IMR-90 (cell line): ENCODE measurements at regions not wholly inside any gene's neighbourhood (a gene's known extent, or its start where the extent isn't known, plus 50 kb on each side); places are given as distances from the start of the nearest gene placed in this dataset.
A peak's percentile ranks its signal among the peaks of the same experiment; 100 is the strongest.

Source experiments
- ATAC-seq: fragments of 200-7000 bp; cut with Tn5 transposase; 2 replicates; pipeline ENCODE4 v1.9.1; 2020; ENCODE audit warnings: low read depth, mild to moderate bottlenecking, moderate library complexity
- BruUV-seq: library from RNA; stranded (reverse); fragments of 400-500 nt; replicated peaks from 2 replicates; lab custom pipeline; 2021; lab: Mats Ljungman, UMichigan
- CTCF ChIA-PET: fragments of 300-600 bp; formaldehyde crosslinking; extraction: SDS; loops from one replicate; lab custom pipeline; 2021; ENCODE audit warnings: antibody characterized with exemption; lab: Yijun Ruan, JAX
- POLR2A ChIA-PET: fragments of 300-600 bp; sonication (Branson Sonifier 250); formaldehyde crosslinking; loops from one replicate; lab custom pipeline; 2022; ENCODE audit warnings: antibody characterized with exemption; ENCODE audit not compliant: unreplicated experiment; lab: Charles Lee
- DNase-seq: peaks from one replicate; pipeline ENCODE4 v3.0.0; 2013
- H2AFZ ChIP-seq: replicated peaks from 2 replicates; pipeline ENCODE3; 2013; ENCODE audit warnings: low read length, mild to moderate bottlenecking; ENCODE audit not compliant: poor library complexity
- H2AK5ac ChIP-seq: 2 replicates; pipeline ENCODE4 v1.6.1; 2013; ENCODE audit warnings: low read depth, low read length, inconsistent platforms
- H2AK9ac ChIP-seq: replicated peaks from 2 replicates; pipeline ENCODE3; 2013; ENCODE audit warnings: mild to moderate bottlenecking, low read depth, low read length, moderate library complexity; ENCODE audit not compliant: poor library complexity
- H2BK120ac ChIP-seq: 2 replicates; pipeline ENCODE4 v1.6.1; 2013; ENCODE audit warnings: low read depth, low read length, inconsistent platforms
- H2BK15ac ChIP-seq: 3 replicates; pipeline ENCODE4 v1.6.1; 2013; ENCODE audit warnings: low read depth, low read length, inconsistent platforms
- H2BK20ac ChIP-seq: 2 replicates; pipeline ENCODE4 v1.6.1; 2013; ENCODE audit warnings: low read depth, mild to moderate bottlenecking, inconsistent platforms, low read length, moderate library complexity
- H2BK5ac ChIP-seq: 2 replicates; pipeline ENCODE4 v1.6.1; 2013; ENCODE audit warnings: mild to moderate bottlenecking, low read depth, low read length, inconsistent platforms; ENCODE audit not compliant: poor library complexity, severe bottlenecking
- H3K14ac ChIP-seq: replicated peaks from 2 replicates; pipeline ENCODE4 v1.6.1; 2013; ENCODE audit warnings: low read depth, low read length, inconsistent platforms
- H3K18ac ChIP-seq: 2 replicates; pipeline ENCODE4 v1.6.1; 2013; ENCODE audit warnings: low read depth, low read length, control low read depth
- H3K23ac ChIP-seq: 2 replicates; pipeline ENCODE4 v1.6.1; 2013; ENCODE audit warnings: low read depth, low read length, inconsistent platforms
- H3K27ac ChIP-seq: 2 replicates; pipeline ENCODE4 v1.5.1; 2013; ENCODE audit warnings: mild to moderate bottlenecking, control low read depth, low read length; ENCODE audit not compliant: insufficient read depth
- H3K27me3 ChIP-seq: 2 replicates; pipeline ENCODE4 v1.6.1; 2013; ENCODE audit warnings: low read length; ENCODE audit not compliant: control insufficient read depth, insufficient read depth
- H3K36me3 ChIP-seq: 2 replicates; pipeline ENCODE4 v1.6.1; 2013; ENCODE audit warnings: low read length, mixed read lengths; ENCODE audit not compliant: control insufficient read depth, insufficient read depth
- H3K4ac ChIP-seq: 2 replicates; pipeline ENCODE4 v1.6.1; 2013; ENCODE audit warnings: low read depth, low read length, inconsistent platforms
- H3K4me1 ChIP-seq: 2 replicates; pipeline ENCODE4 v1.6.1; 2013; ENCODE audit warnings: low read length, mixed read lengths; ENCODE audit not compliant: control insufficient read depth, insufficient read depth
- H3K4me2 ChIP-seq: 2 replicates; pipeline ENCODE4 v1.6.1; 2013; ENCODE audit warnings: low read depth, mild to moderate bottlenecking, control low read depth, low read length, moderate library complexity
- H3K4me3 ChIP-seq: 2 replicates; pipeline ENCODE4 v1.5.1; 2013; ENCODE audit warnings: low read depth, mild to moderate bottlenecking, control low read depth, low read length, moderate library complexity; ENCODE audit not compliant: insufficient read depth
- H3K56ac ChIP-seq: 2 replicates; pipeline ENCODE4 v1.6.1; 2013; ENCODE audit warnings: low read length, inconsistent platforms; ENCODE audit not compliant: insufficient read depth; ENCODE audit errors: extremely low read depth
- H3K79me1 ChIP-seq, 2 experiments: 2 replicates each; pipeline ENCODE4 v1.6.1; 2013; ENCODE audit warnings: low read length in 2 of 2, inconsistent platforms in 1 of 2, low read depth in 1 of 2
- H3K9ac ChIP-seq: 2 replicates; pipeline ENCODE4 v1.6.1; 2013; ENCODE audit warnings: low read depth, low read length, control low read depth
- H3K9me1 ChIP-seq: 2 replicates; pipeline ENCODE4 v1.6.1; 2013; ENCODE audit warnings: low read length, inconsistent platforms; ENCODE audit not compliant: insufficient read depth
- H3K9me3 ChIP-seq: 2 replicates; pipeline ENCODE4 v1.6.1; 2013; ENCODE audit warnings: low read length; ENCODE audit not compliant: control insufficient read depth, insufficient read depth
- H4K20me1 ChIP-seq: 2 replicates; pipeline ENCODE4 v1.6.1; 2013; ENCODE audit warnings: low read length, inconsistent platforms; ENCODE audit not compliant: insufficient read depth
- H4K5ac ChIP-seq: 2 replicates; pipeline ENCODE4 v1.6.1; 2013; ENCODE audit warnings: mild to moderate bottlenecking, low read depth, low read length, control low read depth
- H4K8ac ChIP-seq, 2 experiments: 2 replicates each; pipeline ENCODE4 v1.6.1; 2013; ENCODE audit warnings: low read depth in 2 of 2, low read length in 2 of 2, control low read depth in 1 of 2, inconsistent platforms in 1 of 2
- H4K91ac ChIP-seq: 2 replicates; pipeline ENCODE4 v1.6.1; 2013; ENCODE audit warnings: low read depth, low read length, inconsistent platforms; ENCODE audit not compliant: insufficient read depth
- CEBPB ChIP-seq: IDR thresholded peaks from 2 replicates; pipeline ENCODE4 v1.6.1; 2012; ENCODE audit warnings: low read depth, low read length, improper control_type of control experiment
- CHD1 ChIP-seq: IDR thresholded peaks from 2 replicates; pipeline ENCODE4 v1.6.1; 2012; ENCODE audit warnings: low read depth, low read length, improper control_type of control experiment
- FOS ChIP-seq: fragments of 150-350 bp; IDR thresholded peaks from 2 replicates; pipeline ENCODE4 v1.6.1; 2016; ENCODE audit warnings: low read depth, low read length
- MAFK ChIP-seq: IDR thresholded peaks from 2 replicates; pipeline ENCODE4 v1.6.1; 2012; ENCODE audit warnings: low read depth, low read length, improper control_type of control experiment
- POLR2A ChIP-seq: IDR thresholded peaks from 2 replicates; pipeline ENCODE4 v1.6.1; 2012; ENCODE audit warnings: mild to moderate bottlenecking, low read depth, low read length
- RAD21 ChIP-seq: IDR thresholded peaks from 2 replicates; pipeline ENCODE4 v1.6.1; 2012; ENCODE audit warnings: low read length, improper control_type of control experiment
- WGBS, 2 experiments: methylation state at CpG; one replicate each; pipeline versions ENCODE4 v1.1.5 to v1.1.7; 2013; ENCODE audit warnings: missing lambda C conversion rate in 2 of 2; ENCODE audit not compliant: insufficient read length in 1 of 2; ENCODE audit errors: extremely low coverage in 2 of 2; 5-methylcytosine and 5-hydroxymethylcytosine counted together
- dilution Hi-C: fragments of 300-500 bp; cut with HindIII; formaldehyde crosslinking; loops from one replicate; pipeline ENCODE4 v1.14.3; 2018; ENCODE audit warnings: low sequenced_read_pairs; ENCODE audit not compliant: unreplicated experiment
- in situ Hi-C: fragments of 300-500 bp; cut with MboI; formaldehyde crosslinking; loops from 3 replicates; pipeline ENCODE4 v1.14.3; 2019; ENCODE audit warnings: low sequenced_read_pairs, inconsistent platforms, mixed read lengths
- intact Hi-C: fragments of 100-400 bp; cut with micrococcal nuclease; formaldehyde crosslinking; loops from 2 replicates; pipeline ENCODE4 v1.10.0; 2022
- TF ChIP-seq, protein P1 (sequence below): fragments of 150-350 bp; IDR thresholded peaks from 2 replicates; pipeline ENCODE4 v1.6.1; 2016; ENCODE audit warnings: low read depth, mild to moderate bottlenecking, low read length, moderate library complexity, borderline replicate concordance

DNA sequence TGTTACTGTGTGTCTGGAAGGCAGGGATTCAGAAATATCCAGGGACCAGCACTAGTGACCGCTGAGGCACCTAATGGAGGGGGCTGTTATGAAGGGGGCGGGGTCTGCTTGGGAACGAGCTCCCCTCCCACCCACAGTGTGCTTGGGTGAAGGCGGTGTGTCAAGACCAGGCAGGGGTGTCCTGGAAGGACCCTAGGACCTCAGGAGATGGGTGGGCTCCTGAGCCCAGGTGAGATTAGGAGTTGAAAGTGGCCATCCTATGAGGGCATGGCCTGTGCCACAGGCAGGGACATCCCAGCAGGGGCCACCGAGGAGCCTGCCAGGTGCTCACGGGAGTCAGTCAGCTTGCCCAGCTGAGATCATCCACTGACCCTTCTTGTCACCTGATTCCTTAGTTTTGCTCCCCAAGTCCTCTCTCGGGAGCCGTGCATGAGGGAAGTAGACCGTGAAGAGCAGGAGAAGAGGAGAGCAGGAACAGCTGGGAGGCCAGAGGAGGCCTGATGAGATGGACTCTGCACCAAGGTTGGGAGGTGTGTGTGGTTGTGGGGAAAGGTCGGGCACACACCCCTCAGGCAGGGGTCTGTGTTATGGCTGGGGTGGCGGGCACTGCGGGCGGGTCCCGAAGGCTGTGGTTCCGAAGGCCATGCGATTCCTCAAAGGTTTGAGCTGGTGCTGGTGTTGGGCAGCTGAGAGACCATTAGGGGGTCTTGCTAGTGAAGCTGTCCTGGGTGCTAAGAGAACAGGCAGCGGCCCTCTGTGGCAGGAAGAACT is 180.9 kb upstream of the HS6ST1 start:
- no TSS peak for BruUV-seq
- H4K91ac ChIP-seq, result no peak overlapping the region
- no peaks in the 10 kb centered on the region for H3K79me1 ChIP-seq
- peaks cover 2% of the 10 kb centered on the region for H3K27me3 ChIP-seq
- no peak overlapping the region for H3K4me2 ChIP-seq
- CTCF ChIA-PET, result no interaction called here
- peak overlapping the region; percentile 55 for H2AK9ac ChIP-seq
- no peak for DNase-seq
- H3K9me3 ChIP-seq, result no peaks in the 10 kb centered on the region
- ATAC-seq, result no peak
- no peak overlapping the region for H2BK120ac ChIP-seq
- H3K4me3 ChIP-seq, result no peak overlapping the region
- H2AK5ac ChIP-seq, result no peak overlapping the region
- no peak overlapping the region for H3K14ac ChIP-seq
- no peak overlapping the region for H3K56ac ChIP-seq
- H3K4ac ChIP-seq, result no peak overlapping the region
- peaks cover 2% of the 10 kb centered on the region; the same call in 1 of the 2 replicates for H3K9me1 ChIP-seq
- in situ Hi-C loops (no loop called here), intact Hi-C loops (no loop called here), dilution Hi-C loops (no loop called here)
- TF ChIP-seq CEBPB (no peak), POLR2A (no peak), RAD21 (no peak), FOS (no peak), MAFK (no peak), CHD1 (no peak)
- TF ChIP-seq, protein P1, sequence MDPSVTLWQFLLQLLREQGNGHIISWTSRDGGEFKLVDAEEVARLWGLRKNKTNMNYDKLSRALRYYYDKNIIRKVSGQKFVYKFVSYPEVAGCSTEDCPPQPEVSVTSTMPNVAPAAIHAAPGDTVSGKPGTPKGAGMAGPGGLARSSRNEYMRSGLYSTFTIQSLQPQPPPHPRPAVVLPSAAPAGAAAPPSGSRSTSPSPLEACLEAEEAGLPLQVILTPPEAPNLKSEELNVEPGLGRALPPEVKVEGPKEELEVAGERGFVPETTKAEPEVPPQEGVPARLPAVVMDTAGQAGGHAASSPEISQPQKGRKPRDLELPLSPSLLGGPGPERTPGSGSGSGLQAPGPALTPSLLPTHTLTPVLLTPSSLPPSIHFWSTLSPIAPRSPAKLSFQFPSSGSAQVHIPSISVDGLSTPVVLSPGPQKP, result no peak
- H4K5ac ChIP-seq, result no peak overlapping the region
- H2AFZ ChIP-seq, result no peak overlapping the region
- no peak overlapping the region for H4K8ac ChIP-seq
- H3K18ac ChIP-seq, result no peak overlapping the region
- no peaks in the 10 kb centered on the region for H4K20me1 ChIP-seq
- H2BK20ac ChIP-seq, result no peak overlapping the region
- POLR2A ChIA-PET, result no interaction called here
- no peak overlapping the region for H2BK5ac ChIP-seq
- no peak overlapping the region for H3K23ac ChIP-seq
- 96% methylated on average over 7 of the region's 17 CpGs; no CpG with 5 or more reads in 1 of the 2 experiments for WGBS, 2 experiments
- H3K9ac ChIP-seq, result no peak overlapping the region
- H3K4me1 ChIP-seq, result no peaks in the 10 kb centered on the region
- no peak overlapping the region for H3K27ac ChIP-seq
- H2BK15ac ChIP-seq, result no peak overlapping the region
- H3K36me3 ChIP-seq, result no peaks in the 10 kb centered on the region
